Activated CD4-positive, alpha-beta T cell treated with anti-CD3 and anti-CD28 coated beads for 36 hours (primary cell): ENCODE measurements at regions not wholly inside any gene's neighbourhood (a gene's known extent, or its start where the extent isn't known, plus 50 kb on each side); places are given as distances from the start of the nearest gene placed in this dataset.

Experiments used
- ATAC-seq: fragments of 200-7000 bp; cut with Tn5 transposase; one replicate; pipeline ENCODE4 v1.10.0; 2021; ENCODE audit warnings: mild to moderate bottlenecking, moderate library complexity
- CTCF ChIA-PET: fragments of 350-600 bp; sonication (Branson Sonifier 250); formaldehyde crosslinking; loops from one replicate; lab custom pipeline; 2021; ENCODE audit warnings: antibody characterized with exemption; lab: Charles Lee
- POLR2A ChIA-PET: fragments of 350-600 bp; sonication (Branson Sonifier 250); formaldehyde crosslinking; loops from one replicate; lab custom pipeline; 2021; ENCODE audit warnings: antibody characterized with exemption, inconsistent platforms; lab: Charles Lee
- DNase-seq: peaks from one replicate; pipeline ENCODE4 v3.0.0-alpha.2; 2020
- H3K27ac Mint-ChIP-seq: one replicate; pipeline ENCODE4 v1.8.0; 2021; ENCODE audit warnings: mixed read lengths
- H3K27me3 Mint-ChIP-seq: one replicate; pipeline ENCODE4 v1.8.0; 2021; ENCODE audit warnings: mixed read lengths
- H3K36me3 Mint-ChIP-seq: one replicate; pipeline ENCODE4 v1.8.0; 2021; ENCODE audit warnings: low read depth, mixed read lengths
- H3K4me1 Mint-ChIP-seq: one replicate; pipeline ENCODE4 v1.8.0; 2021; ENCODE audit warnings: mixed read lengths
- H3K4me3 Mint-ChIP-seq: one replicate; pipeline ENCODE4 v1.8.0; 2021; ENCODE audit warnings: mild to moderate bottlenecking, moderate library complexity, mixed read lengths
- H3K9me3 Mint-ChIP-seq: one replicate; pipeline ENCODE4 v1.8.0; 2021; ENCODE audit warnings: low read depth, mixed read lengths
- intact Hi-C, 2 experiments: fragments of 100-400 bp; cut with DNase I in 1 of 2; cut with micrococcal nuclease in 1 of 2; formaldehyde crosslinking; loops; one replicate each; pipeline versions ENCODE4 v1.14.2 to v1.15.1; 2022 to 2024; cut with DNase I, micrococcal nuclease

DNA sequence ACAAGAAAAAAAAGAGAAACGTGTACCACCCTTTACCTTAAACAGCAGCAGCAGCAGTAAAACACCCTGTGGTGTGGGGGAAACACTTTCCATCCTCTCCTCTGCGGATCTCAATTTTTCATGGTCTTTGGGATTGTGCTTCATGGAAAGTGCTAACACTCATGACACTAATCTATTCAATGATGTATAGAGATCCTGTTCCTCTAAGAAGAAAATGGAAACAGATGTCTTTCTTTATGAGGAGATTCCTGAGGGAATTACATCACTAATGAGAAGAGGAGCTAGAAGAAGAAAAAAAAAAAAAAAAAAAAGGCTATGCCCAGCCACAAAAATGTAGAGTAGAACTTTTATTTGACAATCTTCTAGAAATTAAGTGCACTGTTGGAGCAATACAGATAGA, 62.9 kb upstream of the NDST3 start:
- H3K27ac Mint-ChIP-seq: no peak overlapping the region
- intact Hi-C loops: no loop called here
- H3K4me1 Mint-ChIP-seq: no peaks in the 10 kb centered on the region
- DNase-seq: no peak
- H3K27me3 Mint-ChIP-seq: no peaks in the 10 kb centered on the region
- no peaks in the 10 kb centered on the region for H3K9me3 Mint-ChIP-seq
- ChIA-PET CTCF (no interaction called here), POLR2A (no interaction called here)
- H3K36me3 Mint-ChIP-seq: no peaks in the 10 kb centered on the region
- no peak overlapping the region for H3K4me3 Mint-ChIP-seq
- ATAC-seq: no peak

DNA sequence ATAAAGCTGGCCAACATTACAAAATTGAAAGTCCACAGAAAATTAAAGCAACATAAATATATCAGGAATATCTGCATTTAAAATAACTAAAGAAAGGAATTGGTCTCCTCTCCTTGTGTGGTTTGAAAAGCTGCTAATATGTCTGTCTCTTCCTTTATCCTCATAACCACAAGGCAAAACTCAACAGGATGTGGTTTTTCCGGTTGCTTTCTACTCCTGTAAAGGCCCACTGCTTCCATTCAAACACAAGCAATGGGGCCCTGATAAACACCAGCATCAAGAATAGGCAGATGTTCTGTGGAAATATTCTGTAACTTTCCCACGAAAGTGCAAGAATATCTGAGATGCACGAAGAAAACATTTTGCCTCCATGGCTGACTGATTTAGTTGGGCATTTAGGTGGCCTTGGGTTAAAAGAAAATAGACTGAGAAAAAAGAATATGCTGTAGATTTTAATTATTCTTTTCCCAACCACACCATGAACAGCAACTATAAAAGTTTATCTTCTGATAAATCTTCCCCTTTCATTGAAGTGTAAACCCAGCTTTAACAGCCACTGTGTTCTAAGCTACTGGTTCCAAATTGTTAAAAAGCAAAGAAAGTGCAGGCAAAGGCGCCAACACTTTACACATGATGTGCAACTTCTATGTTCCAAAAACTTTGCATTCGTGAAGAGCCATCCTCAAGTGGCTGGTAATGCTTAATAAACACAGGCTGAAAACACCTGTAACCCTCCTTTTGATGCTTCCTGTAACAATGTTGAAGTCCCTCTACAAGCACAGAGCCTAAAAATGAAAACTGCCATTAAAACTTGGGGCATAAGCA, 50.5 kb upstream of the NDST3 start:
- Mint-ChIP-seq H3K4me1 (peaks cover 6% of the 10 kb centered on the region), H3K9me3 (no peaks in the 10 kb centered on the region), H3K36me3 (no peaks in the 10 kb centered on the region), H3K27me3 (no peaks in the 10 kb centered on the region), H3K4me3 (no peak overlapping the region), H3K27ac (no peak overlapping the region)
- DNase-seq (no peak), ATAC-seq (no peak)
- ChIA-PET POLR2A (no interaction called here), CTCF (no interaction called here)
- intact Hi-C loops: no loop called here

GRCh38 chr4:117984366-117984680, 50.0 kb upstream of the NDST3 start:
- CTCF ChIA-PET: no interaction called here
- H3K9me3 Mint-ChIP-seq: no peaks in the 10 kb centered on the region

More at GRCh38 chr4:117984366-117984680, 50.0 kb upstream of the NDST3 start:
- Mint-ChIP-seq H3K4me1 (peaks cover 6% of the 10 kb centered on the region), H3K27me3 (no peaks in the 10 kb centered on the region), H3K36me3 (no peaks in the 10 kb centered on the region), H3K4me3 (no peak overlapping the region), H3K27ac (no peak overlapping the region)
- intact Hi-C loops: no loop called here
- POLR2A ChIA-PET: no interaction called here
- ATAC-seq (no peak), DNase-seq (no peak)
